Keratinocyte (primary cell): ENCODE measurements at regions not wholly inside any gene's neighbourhood (a gene's known extent, or its start where the extent isn't known, plus 50 kb on each side); places are given as distances from the start of the nearest gene placed in this dataset.

Experiments
- DNase-seq: peaks from one replicate; pipeline ENCODE4 v3.0.0-alpha.2; 2011; ENCODE audit warnings: low read depth, missing footprints, low spot score
- FAIRE-seq: peaks from 2 replicates; lab custom pipeline; 2011; peaks lifted over from hg19 to GRCh38; lab: Jason Lieb, UNC
- H2AFZ ChIP-seq: 2 replicates; pipeline ENCODE4 v1.6.0; 2012; ENCODE audit warnings: low read length, control low read depth, inconsistent platforms; ENCODE audit not compliant: control insufficient read depth
- H3K27ac ChIP-seq: 2 replicates; pipeline ENCODE4 v1.5.1; 2011; ENCODE audit warnings: low read length; ENCODE audit not compliant: control insufficient read depth, insufficient read depth
- H3K27me3 ChIP-seq: 3 replicates; pipeline ENCODE4 v1.6.0; 2011; ENCODE audit warnings: low read length; ENCODE audit not compliant: control insufficient read depth, insufficient read depth; ENCODE audit errors: extremely low read depth
- H3K36me3 ChIP-seq, 2 experiments: 2 replicates in 1 of 2; 3 replicates in 1 of 2; pipeline ENCODE4 v1.5.1; 2011; ENCODE audit warnings: low read length in 2 of 2, mild to moderate bottlenecking in 1 of 2; ENCODE audit not compliant: control insufficient read depth in 2 of 2, insufficient read depth in 2 of 2; ENCODE audit errors: extremely low read depth in 1 of 2
- H3K4me1 ChIP-seq: 3 replicates; pipeline ENCODE4 v1.5.1; 2011; ENCODE audit warnings: low read length; ENCODE audit not compliant: control insufficient read depth, insufficient read depth; ENCODE audit errors: extremely low read depth
- H3K4me2 ChIP-seq: 3 replicates; pipeline ENCODE4 v1.6.0; 2011; ENCODE audit warnings: low read depth, low read length; ENCODE audit not compliant: control insufficient read depth, insufficient read depth; ENCODE audit errors: extremely low read depth
- H3K4me3 ChIP-seq, 3 experiments: fragments of 200-600 bp in 1 of 3; sonication (generic) in 1 of 3; 2 replicates in 2 of 3; 3 replicates in 1 of 3; pipeline ENCODE4 v1.5.1; 2011 to 2016; ENCODE audit warnings: low read length in 3 of 3, mild to moderate bottlenecking in 3 of 3, control low read depth in 2 of 3, inconsistent platforms in 1 of 3, low read depth in 1 of 3, mixed read lengths in 1 of 3, mixed run types in 1 of 3, moderate library complexity in 1 of 3; ENCODE audit not compliant: control insufficient read depth in 2 of 3, insufficient read depth in 2 of 3; ENCODE audit errors: extremely low read depth in 1 of 3
- H3K79me2 ChIP-seq: 2 replicates; pipeline ENCODE4 v1.6.0; 2012; ENCODE audit warnings: low read length; ENCODE audit not compliant: control insufficient read depth, insufficient read depth
- H3K9ac ChIP-seq: 3 replicates; pipeline ENCODE4 v1.6.0; 2011; ENCODE audit warnings: low read length; ENCODE audit not compliant: control insufficient read depth, insufficient read depth; ENCODE audit errors: extremely low read depth
- H3K9me1 ChIP-seq: 3 replicates; pipeline ENCODE4 v1.6.0; 2011; ENCODE audit warnings: low read length; ENCODE audit not compliant: control insufficient read depth, insufficient read depth; ENCODE audit errors: extremely low read depth
- H3K9me3 ChIP-seq: 2 replicates; pipeline ENCODE4 v1.5.1; 2012; ENCODE audit warnings: low read depth, low read length; ENCODE audit not compliant: control insufficient read depth
- H4K20me1 ChIP-seq: 3 replicates; pipeline ENCODE4 v1.6.0; 2011; ENCODE audit warnings: low read length; ENCODE audit not compliant: control insufficient read depth, insufficient read depth; ENCODE audit errors: extremely low read depth
- CTCF ChIP-seq, 3 experiments: IDR thresholded peaks in 1 of 3; conservative IDR thresholded peaks in 1 of 3; optimal IDR thresholded peaks in 1 of 3; 2 replicates in 2 of 3; 3 replicates in 1 of 3; pipeline versions ENCODE3 to v1.5.1; 2011; ENCODE audit warnings: low read length in 3 of 3, mild to moderate bottlenecking in 3 of 3, moderate library complexity in 2 of 3, control low read depth in 1 of 3, inconsistent platforms in 1 of 3; ENCODE audit not compliant: insufficient read depth in 2 of 3; ENCODE audit errors: extremely low read depth in 1 of 3
- EZH2 ChIP-seq: IDR thresholded peaks from one replicate; pipeline ENCODE4 v1.6.1; 2012; ENCODE audit warnings: inconsistent platforms, mild to moderate bottlenecking, low read length, moderate library complexity
- dilution Hi-C: fragments of 300-500 bp; cut with MboI; formaldehyde crosslinking; loops from one replicate; pipeline ENCODE4 v1.7.0; 2020; ENCODE audit warnings: low sequenced_read_pairs; ENCODE audit not compliant: extremely low pct_ligation_motif_present

DNA sequence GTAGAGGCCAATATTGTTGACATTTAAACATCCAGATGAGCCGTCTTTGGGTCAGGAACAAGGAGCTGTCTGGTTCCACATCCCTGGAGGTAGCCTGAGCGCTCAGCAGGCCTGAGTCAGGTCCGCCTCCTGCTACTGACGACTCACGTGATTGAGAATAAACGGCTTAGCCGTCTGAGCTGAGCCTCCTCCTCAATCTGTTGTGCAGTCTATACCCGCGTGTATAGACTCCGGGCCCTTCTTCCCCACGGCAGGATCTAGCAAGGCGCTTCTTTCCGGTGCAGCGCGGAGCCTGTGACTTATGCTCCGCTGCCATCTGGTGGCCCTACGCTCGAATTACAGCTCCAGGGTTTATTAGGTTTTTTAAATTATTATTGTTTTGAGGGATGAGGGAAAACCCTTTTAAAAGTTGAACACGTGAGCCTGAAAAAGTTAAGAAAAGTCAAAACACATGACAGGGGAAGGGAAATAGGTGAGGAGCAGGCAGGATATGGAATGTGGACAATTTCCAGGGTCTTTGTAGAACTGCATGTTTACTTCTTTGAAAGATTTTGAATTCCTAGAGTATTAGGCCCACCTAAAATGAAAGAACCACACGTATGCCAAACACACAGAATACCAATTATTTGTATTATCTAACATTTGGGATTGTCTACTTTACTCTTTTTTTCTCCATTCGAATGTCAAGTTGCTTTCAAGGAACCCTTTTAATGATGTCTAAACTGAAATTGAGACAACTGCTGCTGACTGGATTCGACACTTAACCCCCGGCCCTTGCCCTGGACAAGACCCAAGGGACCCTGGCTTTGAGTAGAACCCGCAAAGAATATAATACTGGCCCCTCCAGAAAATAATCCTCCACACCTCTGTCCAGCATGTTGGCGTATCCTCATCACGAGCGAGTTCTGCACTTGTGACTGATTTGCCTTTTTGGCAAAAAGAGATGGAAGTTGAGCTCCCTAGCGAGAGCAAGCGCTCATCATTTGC, 112.4 kb upstream of the ZNF236 start:
- no peak for FAIRE-seq
- dilution Hi-C loops, result no loop called here
- H3K27ac ChIP-seq, result no peak overlapping the region

GRCh38 chr18:76708722-76709353, 113.5 kb upstream of the ZNF236 start:
- dilution Hi-C loops, result no loop called here
- DNase-seq (no peak), FAIRE-seq (no peak)
- Histone ChIP-seq H3K9ac (no peak overlapping the region), H3K27me3 (no peaks in the 10 kb centered on the region), H3K9me1 (no peaks in the 10 kb centered on the region), H3K4me1 (no peaks in the 10 kb centered on the region), H2AFZ (no peak overlapping the region), H3K79me2 (no peaks in the 10 kb centered on the region), H3K4me3 (no peak overlapping the region), H3K36me3 (no peaks in the 10 kb centered on the region), H4K20me1 (no peaks in the 10 kb centered on the region), H3K4me2 (no peak overlapping the region), H3K27ac (no peak overlapping the region), H3K9me3 (no peaks in the 10 kb centered on the region)
- TF ChIP-seq EZH2 (no peak), CTCF (optimal IDR thresholded peaks at IDR 0.05 in 1 of 3, IDR thresholded peaks at IDR 0.05 in 1 of 3, conservative IDR thresholded peaks at IDR 0.05 in 1 of 3; ENCODE audit: extremely low read depth in 1 of 3, insufficient read depth in 2 of 3, low read length in 3 of 3) (no peak)

More for the DNA sequence above, 112.4 kb upstream of the ZNF236 start:
- Histone ChIP-seq H3K79me2 (no peaks in the 10 kb centered on the region), H3K9me3 (no peaks in the 10 kb centered on the region), H3K9ac (no peak overlapping the region), H3K4me2 (no peak overlapping the region), H2AFZ (peak overlapping the region; percentile 86), H3K36me3 (no peaks in the 10 kb centered on the region), H3K27me3 (no peaks in the 10 kb centered on the region), H4K20me1 (no peaks in the 10 kb centered on the region), H3K4me3 (no peak overlapping the region), H3K4me1 (no peaks in the 10 kb centered on the region), H3K9me1 (no peaks in the 10 kb centered on the region)
- DNase-seq, result no peak
- peak; percentile 77 to 82 (median 79) for TF ChIP-seq CTCF (optimal IDR thresholded peaks at IDR 0.05 in 1 of 3, IDR thresholded peaks at IDR 0.05 in 1 of 3, conservative IDR thresholded peaks at IDR 0.05 in 1 of 3; ENCODE audit: extremely low read depth in 1 of 3, insufficient read depth in 2 of 3, low read length in 3 of 3)
- no peak for TF ChIP-seq EZH2
